Caco-2 (cell line): ENCODE measurements at regions not wholly inside any gene's neighbourhood (a gene's known extent, or its start where the extent isn't known, plus 50 kb on each side); places are given as distances from the start of the nearest gene placed in this dataset.

Source experiments
- BruUV-seq: library from RNA; stranded (reverse); fragments of 400-500 nt; replicated peaks from 2 replicates; lab custom pipeline; 2021; lab: Mats Ljungman, UMichigan
- CTCF ChIA-PET: fragments of 300-600 bp; sonication (Branson Sonifier 250); formaldehyde crosslinking; loops from one replicate; lab custom pipeline; 2022; ENCODE audit warnings: antibody characterized with exemption; lab: Charles Lee
- POLR2A ChIA-PET: fragments of 300-600 bp; sonication (Branson Sonifier 250); formaldehyde crosslinking; loops from one replicate; lab custom pipeline; 2022; ENCODE audit warnings: antibody characterized with exemption; lab: Charles Lee
- DNase-seq, 2 experiments: peaks; one replicate each; pipeline versions ENCODE4 v3.0.0 to v3.0.0-alpha.2; 2020 to 2022
- H3K27me3 ChIP-seq: replicated peaks from 2 replicates; pipeline ENCODE4 v1.6.0; 2011; ENCODE audit warnings: low read length; ENCODE audit not compliant: control insufficient read depth, insufficient read depth
- H3K36me3 ChIP-seq: 2 replicates; pipeline ENCODE4 v1.5.1; 2011; ENCODE audit warnings: low read length; ENCODE audit not compliant: control insufficient read depth, insufficient read depth
- H3K4me1 ChIP-seq: fragments of 250-450 bp; sonication (Bioruptor Pico); 2 replicates; pipeline ENCODE4 v1.5.1; 2020; ENCODE audit warnings: mild to moderate bottlenecking
- H3K4me3 ChIP-seq: 2 replicates; pipeline ENCODE4 v1.5.1; 2011; ENCODE audit warnings: low read depth, mild to moderate bottlenecking, control low read depth, low read length
- H3K9me3 ChIP-seq: fragments of 250-450 bp; sonication (Bioruptor Pico); 2 replicates; pipeline ENCODE4 v1.5.1; 2020; ENCODE audit warnings: mild to moderate bottlenecking, moderate library complexity
- H3K27ac Mint-ChIP-seq: one replicate; pipeline ENCODE4 v1.8.0; 2022; ENCODE audit warnings: mixed read lengths; ENCODE audit not compliant: unreplicated experiment
- H3K27me3 Mint-ChIP-seq: one replicate; pipeline ENCODE4 v1.8.0; 2022; ENCODE audit warnings: mixed read lengths; ENCODE audit not compliant: insufficient read depth, unreplicated experiment
- H3K36me3 Mint-ChIP-seq: one replicate; pipeline ENCODE4 v1.8.0; 2022; ENCODE audit warnings: mild to moderate bottlenecking, mixed read lengths; ENCODE audit not compliant: insufficient read depth, unreplicated experiment
- H3K4me1 Mint-ChIP-seq: one replicate; pipeline ENCODE4 v1.8.0; 2022; ENCODE audit warnings: low read depth, mixed read lengths; ENCODE audit not compliant: unreplicated experiment
- H3K4me3 Mint-ChIP-seq: one replicate; pipeline ENCODE4 v1.8.0; 2022; ENCODE audit warnings: mild to moderate bottlenecking, moderate library complexity, mixed read lengths; ENCODE audit not compliant: unreplicated experiment
- H3K9me3 Mint-ChIP-seq: one replicate; pipeline ENCODE4 v1.8.0; 2022; ENCODE audit warnings: mixed read lengths; ENCODE audit not compliant: unreplicated experiment
- CTCF ChIP-seq, 2 experiments: fragments of 200-600 bp in 1 of 2; IDR thresholded peaks; 1 replicate in 1 of 2; 2 replicates in 1 of 2; pipeline versions ENCODE4 v1.5.1 to v1.8.0; 2011 to 2022; ENCODE audit warnings: antibody characterized with exemption in 1 of 2, control low read depth in 1 of 2, inconsistent platforms in 1 of 2, low read depth in 1 of 2, low read length in 1 of 2, mild to moderate bottlenecking in 1 of 2, moderate library complexity in 1 of 2; ENCODE audit not compliant: insufficient read depth in 1 of 2, severe bottlenecking in 1 of 2, unreplicated experiment in 1 of 2
- intact Hi-C: fragments of 100-400 bp; cut with micrococcal nuclease; formaldehyde crosslinking; loops from one replicate; pipeline ENCODE4 v1.10.0; 2022; ENCODE audit not compliant: unreplicated experiment

DNA sequence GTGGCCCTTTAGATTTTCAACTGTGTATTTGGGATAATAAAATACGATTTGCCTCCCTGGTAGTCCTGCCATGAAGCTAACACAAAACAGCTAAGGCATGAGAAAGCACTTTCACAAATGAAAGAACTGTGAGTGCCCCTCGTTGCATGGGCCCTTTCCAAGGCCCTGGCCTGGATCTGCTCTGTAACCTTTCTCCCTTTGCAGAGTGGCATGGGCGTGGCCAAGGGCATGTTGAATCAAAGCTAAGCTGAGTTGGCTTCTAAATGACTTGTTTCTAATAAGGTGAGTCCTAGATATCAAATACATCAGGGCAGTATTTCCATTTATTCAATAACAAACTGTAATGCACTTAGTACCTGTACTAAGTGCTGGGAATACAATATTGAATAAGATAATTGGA, 78.7 kb upstream of the PTPN3 start:
- Mint-ChIP-seq H3K36me3 (no peaks in the 10 kb centered on the region), H3K9me3 (no peaks in the 10 kb centered on the region), H3K27me3 (peaks cover 6% of the 10 kb centered on the region), H3K4me1 (no peaks in the 10 kb centered on the region), H3K4me3 (no peak overlapping the region), H3K27ac (no peak overlapping the region)
- no peaks in the 10 kb centered on the region for H3K9me3 ChIP-seq
- intact Hi-C loops = loop anchor here (10.0 kb wide), 2 partner anchors 308 to 578 kb away; no protein-coding TSS in a partner anchor
- H3K4me3 ChIP-seq = no peak overlapping the region
- CTCF ChIA-PET = no interaction called here
- POLR2A ChIA-PET = no interaction called here
- no peaks in the 10 kb centered on the region for H3K4me1 ChIP-seq
- TF ChIP-seq CTCF (IDR thresholded peaks at IDR 0.05; ENCODE audit: insufficient read depth in 1 of 2, low read depth in 1 of 2, low read length in 1 of 2, severe bottlenecking in 1 of 2, unreplicated experiment in 1 of 2) = no peak
- BruUV-seq = no TSS peak
- DNase-seq = no peak
- no peaks in the 10 kb centered on the region for H3K27me3 ChIP-seq
- H3K36me3 ChIP-seq = no peaks in the 10 kb centered on the region

- ChIA-PET POLR2A (no interaction called here), CTCF (no interaction called here)
- no peaks in the 10 kb centered on the region for H3K9me3 ChIP-seq
- no peaks in the 10 kb centered on the region for H3K9me3 Mint-ChIP-seq
- TF ChIP-seq CTCF (IDR thresholded peaks at IDR 0.05; ENCODE audit: insufficient read depth in 1 of 2, low read depth in 1 of 2, low read length in 1 of 2, severe bottlenecking in 1 of 2, unreplicated experiment in 1 of 2) = no peak
- intact Hi-C loops = loop anchor here (10.0 kb wide), 2 partner anchors 305 to 575 kb away; no protein-coding TSS in a partner anchor
- H3K36me3 Mint-ChIP-seq = no peaks in the 10 kb centered on the region
- peaks cover 10% of the 10 kb centered on the region for H3K27me3 Mint-ChIP-seq
- H3K4me1 Mint-ChIP-seq = no peaks in the 10 kb centered on the region
- no peak overlapping the region for H3K4me3 Mint-ChIP-seq
- no peaks in the 10 kb centered on the region for H3K36me3 ChIP-seq
- BruUV-seq = no TSS peak
- no peak overlapping the region for H3K27ac Mint-ChIP-seq
- DNase-seq = no peak
- H3K27me3 ChIP-seq = no peaks in the 10 kb centered on the region
- no peaks in the 10 kb centered on the region for H3K4me1 ChIP-seq
- H3K4me3 ChIP-seq = no peak overlapping the region
These were observed 81.3 kb upstream of the PTPN3 start for GRCh38 chr9:109579191-109579948.

GRCh38 chr9:109582386-109582785, 84.3 kb upstream of the PTPN3 start:
- no peaks in the 10 kb centered on the region for H3K36me3 Mint-ChIP-seq
- Histone ChIP-seq H3K36me3 (no peaks in the 10 kb centered on the region), H3K4me3 (no peak overlapping the region), H3K4me1 (no peaks in the 10 kb centered on the region), H3K27me3 (no peaks in the 10 kb centered on the region), H3K9me3 (no peaks in the 10 kb centered on the region)
- peaks cover 4% of the 10 kb centered on the region for H3K27me3 Mint-ChIP-seq
- TF ChIP-seq CTCF (IDR thresholded peaks at IDR 0.05; ENCODE audit: insufficient read depth in 1 of 2, low read depth in 1 of 2, low read length in 1 of 2, severe bottlenecking in 1 of 2, unreplicated experiment in 1 of 2) = no peak
- no peak overlapping the region for H3K27ac Mint-ChIP-seq
- DNase-seq = no peak
- BruUV-seq = no TSS peak
- intact Hi-C loops = no loop called here
- no peaks in the 10 kb centered on the region for H3K9me3 Mint-ChIP-seq
- H3K4me3 Mint-ChIP-seq = no peak overlapping the region
- no peaks in the 10 kb centered on the region for H3K4me1 Mint-ChIP-seq
- CTCF ChIA-PET = interaction anchor here (0.5 kb wide), 1 partner anchor 563 kb away, joined by 3 read pairs; no protein-coding TSS in a partner anchor
- POLR2A ChIA-PET = no interaction called here
